Astrocyte of the spinal cord (primary cell): ENCODE measurements at regions not wholly inside any gene's neighbourhood (a gene's known extent, or its start where the extent isn't known, plus 50 kb on each side); places are given as distances from the start of the nearest gene placed in this dataset.
A peak's percentile ranks its signal among the peaks of the same experiment; 100 is the strongest.

ENCODE experiments used
- DNase-seq: peaks from one replicate; pipeline ENCODE4 v3.0.0; 2011; ENCODE audit warnings: low read depth, low spot score
- H3K4me3 ChIP-seq: 2 replicates; pipeline ENCODE4 v1.5.1; 2011; ENCODE audit warnings: low read depth, mild to moderate bottlenecking, low read length, moderate library complexity
- CTCF ChIP-seq: IDR thresholded peaks from 2 replicates; pipeline ENCODE4 v1.5.1; 2012; ENCODE audit warnings: low read depth, mild to moderate bottlenecking, low read length, inconsistent platforms
- in situ Hi-C: cut with HindIII; loops from 2 replicates; pipeline ENCODE4 v1.10.0; 2017; ENCODE audit warnings: low sequenced_read_pairs

- no peak for TF ChIP-seq CTCF
- in situ Hi-C loops, result no loop called here
- no peak for DNase-seq
- H3K4me3 ChIP-seq, result no peak overlapping the region
Measured at GRCh38 chr13:106621833-106622232, 53.9 kb upstream of the ARGLU1 start.

GRCh38 chr13:106619688-106620555, 52.0 kb upstream of the ARGLU1 start:
- peak; percentile 70 for DNase-seq
- in situ Hi-C loops, result no loop called here
- peak; percentile 88 for TF ChIP-seq CTCF
- no peak overlapping the region for H3K4me3 ChIP-seq
